Neural progenitor cell (in vitro differentiated cells): ENCODE measurements at regions not wholly inside any gene's neighbourhood (a gene's known extent, or its start where the extent isn't known, plus 50 kb on each side); places are given as distances from the start of the nearest gene placed in this dataset.

Experiments
- EZH2 ChIP-seq: fragments of 200-600 bp; sonication (generic); IDR thresholded peaks from 2 replicates; pipeline ENCODE4 v1.6.1; 2017; ENCODE audit warnings: antibody characterized with exemption, mild to moderate bottlenecking, moderate library complexity
- TF ChIP-seq, protein P1 (sequence below): fragments of 200-600 bp; sonication (generic); IDR thresholded peaks from 2 replicates; pipeline ENCODE4 v1.5.1; 2017; ENCODE audit warnings: antibody characterized with exemption, mild to moderate bottlenecking

GRCh38 chr6:54602591-54602990 lies 244.0 kb upstream of the FAM83B start:
- TF ChIP-seq, protein P1, sequence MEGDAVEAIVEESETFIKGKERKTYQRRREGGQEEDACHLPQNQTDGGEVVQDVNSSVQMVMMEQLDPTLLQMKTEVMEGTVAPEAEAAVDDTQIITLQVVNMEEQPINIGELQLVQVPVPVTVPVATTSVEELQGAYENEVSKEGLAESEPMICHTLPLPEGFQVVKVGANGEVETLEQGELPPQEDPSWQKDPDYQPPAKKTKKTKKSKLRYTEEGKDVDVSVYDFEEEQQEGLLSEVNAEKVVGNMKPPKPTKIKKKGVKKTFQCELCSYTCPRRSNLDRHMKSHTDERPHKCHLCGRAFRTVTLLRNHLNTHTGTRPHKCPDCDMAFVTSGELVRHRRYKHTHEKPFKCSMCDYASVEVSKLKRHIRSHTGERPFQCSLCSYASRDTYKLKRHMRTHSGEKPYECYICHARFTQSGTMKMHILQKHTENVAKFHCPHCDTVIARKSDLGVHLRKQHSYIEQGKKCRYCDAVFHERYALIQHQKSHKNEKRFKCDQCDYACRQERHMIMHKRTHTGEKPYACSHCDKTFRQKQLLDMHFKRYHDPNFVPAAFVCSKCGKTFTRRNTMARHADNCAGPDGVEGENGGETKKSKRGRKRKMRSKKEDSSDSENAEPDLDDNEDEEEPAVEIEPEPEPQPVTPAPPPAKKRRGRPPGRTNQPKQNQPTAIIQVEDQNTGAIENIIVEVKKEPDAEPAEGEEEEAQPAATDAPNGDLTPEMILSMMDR = no peak
- TF ChIP-seq EZH2 = no peak
